COLO668 (cell line): ENCODE measurements at regions not wholly inside any gene's neighbourhood (a gene's known extent, or its start where the extent isn't known, plus 50 kb on each side); places are given as distances from the start of the nearest gene placed in this dataset.
"Not testable (repeated sequence)": the region's sequence is repeated elsewhere in the genome, so short reads cannot be mapped to it uniquely, and the experiment has no call there.

Experiments used
- DNase-seq: peaks from one replicate; lab custom pipeline; 2025; ENCODE audit not compliant: unreplicated experiment; lab: John Stamatoyannopoulos, UW

DNA sequence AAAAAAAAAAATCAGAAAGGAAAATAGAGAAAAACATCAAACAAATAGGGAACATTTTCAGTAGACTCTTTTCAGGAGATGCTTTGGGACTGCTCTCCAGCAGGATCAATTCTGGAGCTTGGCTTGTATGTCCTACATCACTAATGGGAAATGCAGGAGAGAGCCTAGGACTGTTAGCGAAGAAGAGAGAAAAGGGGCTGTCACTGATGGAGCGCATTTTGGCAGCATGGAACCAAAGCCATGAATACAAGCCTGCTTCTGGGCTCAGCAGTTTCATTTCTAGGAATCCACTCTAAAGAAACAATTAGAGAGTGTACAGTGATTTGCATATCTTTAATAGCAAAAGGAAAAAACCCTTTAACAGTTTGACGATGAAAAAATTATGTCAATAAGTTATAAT is 203.9 kb downstream of the NUFIP1 start:
- DNase-seq, result no peak

GRCh38 chr13:44784708-44785080 is 204.6 kb downstream of the NUFIP1 start:
- no peak for DNase-seq

GRCh38 chr13:44783994-44784707 is 205.1 kb downstream of the NUFIP1 start:
- no peak for DNase-seq

DNA sequence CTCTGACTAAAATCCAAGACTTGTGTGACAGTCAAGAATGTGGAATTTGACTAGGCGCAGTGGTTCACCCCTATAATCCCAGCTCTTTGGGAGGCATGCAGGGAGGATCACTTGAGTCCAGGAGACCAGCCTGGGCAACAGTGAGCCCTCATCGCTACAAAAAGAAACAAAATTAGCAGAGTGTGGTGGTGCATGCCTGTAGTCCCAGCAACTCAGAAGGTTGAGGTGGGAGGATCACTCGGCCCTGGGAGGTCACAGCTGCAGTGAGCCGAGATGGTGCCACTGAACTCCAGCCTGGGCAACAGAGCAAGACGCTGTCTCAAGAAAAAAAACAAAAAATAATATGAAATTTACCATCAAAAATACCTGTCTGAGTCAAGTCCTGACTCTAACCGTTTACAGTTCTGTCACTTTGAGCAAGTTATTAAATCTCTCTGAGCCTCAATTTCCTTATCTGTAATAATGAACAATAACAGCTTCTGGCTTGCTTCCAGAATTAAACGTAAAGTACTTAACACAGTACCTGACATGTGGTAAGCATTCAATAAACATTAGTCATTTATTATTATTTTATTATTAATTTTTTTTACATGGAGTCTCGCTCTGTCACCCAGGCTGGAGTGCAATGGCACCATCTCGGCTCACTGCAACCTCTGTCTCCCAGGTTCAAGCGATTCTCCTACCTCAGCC is 204.6 kb upstream of the TSC22D1 start:
- DNase-seq, result no peak

GRCh38 chr13:44778761-44779484 is 202.8 kb upstream of the TSC22D1 start:
- no peak for DNase-seq

DNA sequence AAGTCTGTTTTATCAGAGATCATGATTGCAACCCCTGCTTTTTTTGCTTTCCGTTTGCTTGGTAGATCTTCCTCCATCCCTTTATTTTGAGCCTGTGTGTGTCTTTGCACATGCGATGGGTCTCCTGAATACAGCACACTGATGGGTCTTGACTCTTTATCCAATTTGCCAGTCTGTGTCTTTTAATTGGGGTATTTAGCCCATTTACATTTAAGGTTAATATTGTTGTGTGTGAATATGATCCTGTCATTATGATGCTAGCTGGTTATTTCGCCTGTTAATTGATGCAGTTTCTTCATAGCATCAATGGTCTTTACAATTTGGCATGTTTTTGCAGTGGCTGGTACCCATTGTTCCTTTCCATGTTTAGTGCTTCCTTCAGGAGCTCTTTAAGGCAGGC is 199.2 kb upstream of the TSC22D1 start:
- not testable (repeated sequence) for DNase-seq

DNA sequence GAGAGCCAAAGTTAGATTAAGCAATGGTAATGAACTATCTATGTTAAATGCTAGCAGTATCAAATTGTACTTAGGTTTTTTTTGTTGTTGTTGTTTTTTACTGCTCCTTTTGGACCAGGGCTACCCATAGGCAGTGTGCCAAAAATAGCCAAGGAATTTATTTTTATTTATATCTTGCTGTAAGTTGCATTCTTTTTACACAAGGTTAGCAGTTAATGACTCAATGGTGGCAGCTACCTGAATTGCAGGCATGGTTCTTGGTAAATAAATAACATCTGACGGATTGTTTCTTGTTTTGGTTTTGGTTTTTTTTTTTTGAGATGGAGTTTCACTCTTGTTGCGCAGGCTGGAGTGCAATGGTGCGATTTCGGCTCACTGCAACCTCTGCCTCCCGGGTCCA is 194.8 kb upstream of the TSC22D1 start:
- DNase-seq, result no peak

- no peak for DNase-seq
Observed at GRCh38 chr13:44769686-44770085, 193.6 kb upstream of the TSC22D1 start.

DNA sequence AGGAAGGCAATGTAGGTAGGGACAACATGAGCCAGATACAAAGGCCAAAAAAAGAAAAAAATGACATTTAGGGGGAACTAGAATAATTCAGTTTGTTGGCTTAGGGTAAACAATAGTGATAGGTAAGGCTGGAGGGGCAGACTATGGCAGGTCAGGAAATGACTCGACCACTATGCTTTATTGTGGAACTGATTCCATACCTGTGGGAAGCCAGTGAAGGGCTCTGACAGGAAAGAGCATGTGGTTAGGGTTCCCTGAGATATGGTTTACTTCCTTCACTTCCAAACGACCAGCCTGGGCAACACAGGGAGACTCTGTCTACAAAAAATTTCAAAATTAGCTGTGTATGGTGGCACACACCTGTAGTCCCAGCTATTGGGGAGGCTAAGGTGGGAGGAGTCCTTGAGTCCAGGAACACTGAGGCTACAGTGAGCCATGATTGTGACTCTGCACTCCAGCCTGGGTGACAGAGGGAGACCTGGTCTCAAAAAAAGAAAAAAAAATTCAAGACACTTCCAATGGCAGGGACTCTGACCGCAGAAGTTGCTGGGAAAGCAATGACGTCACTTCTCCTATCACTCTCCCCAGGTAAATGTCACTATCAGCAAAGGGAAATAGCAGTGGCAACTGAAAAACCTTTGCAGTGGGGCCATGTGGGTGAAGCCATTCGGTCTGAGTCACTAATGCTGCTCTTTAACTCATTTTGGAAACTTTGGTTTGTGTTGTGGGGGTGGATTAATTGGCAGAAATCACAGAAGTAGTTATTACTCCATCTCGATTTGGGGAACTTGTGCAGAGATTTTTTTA is 192.8 kb upstream of the TSC22D1 start:
- DNase-seq, result no peak

GRCh38 chr13:44768239-44768638 is 192.1 kb upstream of the TSC22D1 start:
- DNase-seq, result no peak

DNA sequence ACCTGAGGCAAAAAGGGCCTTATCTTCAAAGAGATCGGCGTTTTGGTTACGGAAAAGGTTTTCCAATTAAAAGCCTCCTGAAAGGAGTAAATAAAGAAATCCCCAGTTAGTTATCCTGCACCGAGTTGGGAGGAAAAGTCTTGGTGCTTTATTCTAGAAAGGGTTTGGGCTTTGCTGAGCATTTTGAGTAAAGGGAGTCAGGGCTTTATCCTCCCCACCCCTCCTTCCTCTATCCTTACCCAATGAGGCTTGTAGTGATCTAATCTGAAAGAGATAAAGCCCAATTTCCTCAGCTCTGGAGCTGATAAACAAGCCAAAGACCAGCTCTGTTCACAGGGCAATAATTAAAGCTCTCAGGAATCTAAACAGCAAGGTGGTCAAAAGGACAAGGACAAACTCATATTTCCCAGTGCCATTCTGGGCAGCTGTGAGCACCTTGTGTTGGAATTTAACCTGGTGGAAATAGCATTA is 188.9 kb upstream of the TSC22D1 start:
- DNase-seq, result no peak

GRCh38 chr13:44764302-44764692 is 188.2 kb upstream of the TSC22D1 start:
- no peak for DNase-seq

- no peak for DNase-seq
Observed at GRCh38 chr13:44763615-44764301, 187.6 kb upstream of the TSC22D1 start.

DNA sequence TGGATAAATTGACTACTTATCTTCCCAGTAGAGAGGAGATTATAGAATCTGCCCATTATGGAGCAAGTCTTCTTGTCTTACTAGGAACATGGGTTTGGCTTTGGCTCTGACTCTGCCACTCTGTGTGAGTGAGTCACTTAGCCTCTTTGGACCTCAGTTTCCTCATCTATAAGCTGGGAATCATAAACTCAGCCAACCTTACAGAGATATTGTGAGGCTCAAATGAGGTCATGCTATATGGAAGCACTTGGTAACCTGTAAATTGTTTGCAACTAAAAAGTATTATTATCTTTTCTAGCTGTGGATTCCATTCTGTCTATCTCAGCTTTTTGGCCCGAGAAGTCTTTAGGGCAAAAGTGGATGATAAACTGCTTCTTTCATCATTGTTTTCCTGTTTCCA is 186.8 kb upstream of the TSC22D1 start:
- DNase-seq, result no peak

- DNase-seq, result no peak
Observed at GRCh38 chr13:44760434-44760833, 184.3 kb upstream of the TSC22D1 start.

GRCh38 chr13:44759384-44760360 is 183.5 kb upstream of the TSC22D1 start:
- peak; percentile 55 for DNase-seq

- DNase-seq, result peak; percentile 62
Observed at GRCh38 chr13:44758630-44759383, 182.7 kb upstream of the TSC22D1 start.

GRCh38 chr13:44757671-44758070 is 181.5 kb upstream of the TSC22D1 start:
- no peak for DNase-seq
